Neural progenitor cell (in vitro differentiated cells): ENCODE measurements at regions not wholly inside any gene's neighbourhood (a gene's known extent, or its start where the extent isn't known, plus 50 kb on each side); places are given as distances from the start of the nearest gene placed in this dataset.
A peak's percentile ranks its signal among the peaks of the same experiment; 100 is the strongest.

ENCODE experiments used
- DNase-seq: peaks from one replicate; pipeline ENCODE4 v3.0.0-alpha.2; 2016; ENCODE audit warnings: low spot score
- H2AFZ ChIP-seq: fragments of 200-600 bp; sonication (generic); replicated peaks from 2 replicates; pipeline ENCODE4 v1.6.1; 2016; ENCODE audit warnings: antibody characterized with exemption
- H3F3A ChIP-seq: fragments of 200-600 bp; sonication (generic); 2 replicates; pipeline ENCODE4 v1.6.1; 2016; ENCODE audit warnings: antibody characterized with exemption, low read depth
- H3K27ac ChIP-seq: fragments of 200-600 bp; sonication (generic); 2 replicates; pipeline ENCODE4 v1.5.1; 2016; ENCODE audit warnings: mild to moderate bottlenecking
- H3K27me3 ChIP-seq: fragments of 200-600 bp; sonication (generic); 2 replicates; pipeline ENCODE4 v1.6.1; 2016; ENCODE audit warnings: mild to moderate bottlenecking, moderate library complexity
- H3K36me3 ChIP-seq: fragments of 200-600 bp; sonication (generic); 2 replicates; pipeline ENCODE4 v1.5.1; 2016
- H3K4me1 ChIP-seq: fragments of 200-600 bp; sonication (generic); 2 replicates; pipeline ENCODE4 v1.6.1; 2016; ENCODE audit warnings: mixed run types
- H3K4me2 ChIP-seq: fragments of 200-600 bp; sonication (generic); 2 replicates; pipeline ENCODE4 v1.6.1; 2016
- H3K4me3 ChIP-seq: fragments of 200-600 bp; sonication (generic); 2 replicates; pipeline ENCODE4 v1.5.1; 2016
- H3K79me2 ChIP-seq: fragments of 200-600 bp; sonication (generic); 2 replicates; pipeline ENCODE4 v1.6.1; 2016; ENCODE audit warnings: low read depth
- H3K9ac ChIP-seq: fragments of 200-600 bp; sonication (generic); 2 replicates; pipeline ENCODE4 v1.6.1; 2016
- H3K9me3 ChIP-seq: fragments of 200-600 bp; sonication (generic); 2 replicates; pipeline ENCODE4 v1.5.1; 2016; ENCODE audit warnings: low read depth
- H4K20me1 ChIP-seq: fragments of 200-600 bp; sonication (generic); 2 replicates; pipeline ENCODE4 v1.6.1; 2016; ENCODE audit warnings: low read depth
- H3K27ac Mint-ChIP-seq: 3 replicates; pipeline ENCODE4 v1.8.0; 2021; ENCODE audit warnings: mixed read lengths
- H3K27me3 Mint-ChIP-seq: 2 replicates; pipeline ENCODE4 v1.8.0; 2022; ENCODE audit warnings: low read depth, mild to moderate bottlenecking, inconsistent platforms, moderate library complexity, mixed read lengths; ENCODE audit not compliant: insufficient read depth
- H3K36me3 Mint-ChIP-seq: 3 replicates; pipeline ENCODE4 v1.8.0; 2021; ENCODE audit warnings: mixed read lengths
- H3K4me1 Mint-ChIP-seq: 3 replicates; pipeline ENCODE4 v1.8.0; 2021; ENCODE audit warnings: mixed read lengths
- H3K4me3 Mint-ChIP-seq: 3 replicates; pipeline ENCODE4 v1.8.0; 2021; ENCODE audit warnings: mild to moderate bottlenecking, moderate library complexity, mixed read lengths
- H3K9me3 Mint-ChIP-seq: 3 replicates; pipeline ENCODE4 v1.8.0; 2020; ENCODE audit warnings: mixed read lengths
- CTCF ChIP-seq: fragments of 200-600 bp; sonication (generic); IDR thresholded peaks from 2 replicates; pipeline ENCODE4 v1.5.1; 2017; ENCODE audit warnings: antibody characterized with exemption, mild to moderate bottlenecking
- EZH2 ChIP-seq: fragments of 200-600 bp; sonication (generic); IDR thresholded peaks from 2 replicates; pipeline ENCODE4 v1.6.1; 2017; ENCODE audit warnings: antibody characterized with exemption, mild to moderate bottlenecking, moderate library complexity
- EZH2phosphoT487 ChIP-seq: fragments of 200-600 bp; sonication (generic); IDR thresholded peaks from 2 replicates; pipeline ENCODE4 v1.6.1; 2017; ENCODE audit warnings: antibody characterized with exemption

- H3K36me3 ChIP-seq: no peaks in the 10 kb centered on the region
- DNase-seq: peak; percentile 24
These were observed 436.5 kb downstream of the DHX35 start for GRCh38 chr20:39398656-39399055.

GRCh38 chr20:39397646-39398045 lies 435.5 kb downstream of the DHX35 start:
- Histone ChIP-seq H3K9ac (no peak overlapping the region), H3K36me3 (no peaks in the 10 kb centered on the region), H3K4me3 (no peak overlapping the region), H2AFZ (no peak overlapping the region), H3K9me3 (no peaks in the 10 kb centered on the region), H3K4me2 (no peak overlapping the region), H3K79me2 (no peaks in the 10 kb centered on the region), H3K27me3 (no peaks in the 10 kb centered on the region), H4K20me1 (no peaks in the 10 kb centered on the region), H3K27ac (no peak overlapping the region), H3F3A (peaks cover 10% of the 10 kb centered on the region), H3K4me1 (peaks cover 20% of the 10 kb centered on the region)
- H3K4me3 Mint-ChIP-seq: no peak overlapping the region
- H3K27ac Mint-ChIP-seq: no peak overlapping the region
- peaks cover 6% of the 10 kb centered on the region for H3K27me3 Mint-ChIP-seq
- peaks cover 12% of the 10 kb centered on the region for H3K4me1 Mint-ChIP-seq
- DNase-seq: no peak
- no peaks in the 10 kb centered on the region for H3K9me3 Mint-ChIP-seq
- TF ChIP-seq EZH2phosphoT487 (no peak), CTCF (no peak), EZH2 (no peak)
- no peaks in the 10 kb centered on the region for H3K36me3 Mint-ChIP-seq

More at GRCh38 chr20:39398656-39399055, 436.5 kb downstream of the DHX35 start:
- Histone ChIP-seq H4K20me1 (no peaks in the 10 kb centered on the region), H3K4me1 (peaks cover 20% of the 10 kb centered on the region), H2AFZ (no peak overlapping the region), H3K79me2 (no peaks in the 10 kb centered on the region), H3K27me3 (no peaks in the 10 kb centered on the region), H3K4me2 (no peak overlapping the region), H3F3A (peaks cover 10% of the 10 kb centered on the region), H3K27ac (no peak overlapping the region), H3K9ac (no peak overlapping the region), H3K4me3 (no peak overlapping the region), H3K9me3 (no peaks in the 10 kb centered on the region)
- TF ChIP-seq EZH2phosphoT487 (no peak), CTCF (peak; percentile 17)
- H3K4me3 Mint-ChIP-seq: no peak overlapping the region
- H3K27me3 Mint-ChIP-seq: peaks cover 6% of the 10 kb centered on the region
- H3K27ac Mint-ChIP-seq: no peak overlapping the region
- H3K4me1 Mint-ChIP-seq: peaks cover 12% of the 10 kb centered on the region
- H3K9me3 Mint-ChIP-seq: no peaks in the 10 kb centered on the region
- no peaks in the 10 kb centered on the region for H3K36me3 Mint-ChIP-seq

DNA sequence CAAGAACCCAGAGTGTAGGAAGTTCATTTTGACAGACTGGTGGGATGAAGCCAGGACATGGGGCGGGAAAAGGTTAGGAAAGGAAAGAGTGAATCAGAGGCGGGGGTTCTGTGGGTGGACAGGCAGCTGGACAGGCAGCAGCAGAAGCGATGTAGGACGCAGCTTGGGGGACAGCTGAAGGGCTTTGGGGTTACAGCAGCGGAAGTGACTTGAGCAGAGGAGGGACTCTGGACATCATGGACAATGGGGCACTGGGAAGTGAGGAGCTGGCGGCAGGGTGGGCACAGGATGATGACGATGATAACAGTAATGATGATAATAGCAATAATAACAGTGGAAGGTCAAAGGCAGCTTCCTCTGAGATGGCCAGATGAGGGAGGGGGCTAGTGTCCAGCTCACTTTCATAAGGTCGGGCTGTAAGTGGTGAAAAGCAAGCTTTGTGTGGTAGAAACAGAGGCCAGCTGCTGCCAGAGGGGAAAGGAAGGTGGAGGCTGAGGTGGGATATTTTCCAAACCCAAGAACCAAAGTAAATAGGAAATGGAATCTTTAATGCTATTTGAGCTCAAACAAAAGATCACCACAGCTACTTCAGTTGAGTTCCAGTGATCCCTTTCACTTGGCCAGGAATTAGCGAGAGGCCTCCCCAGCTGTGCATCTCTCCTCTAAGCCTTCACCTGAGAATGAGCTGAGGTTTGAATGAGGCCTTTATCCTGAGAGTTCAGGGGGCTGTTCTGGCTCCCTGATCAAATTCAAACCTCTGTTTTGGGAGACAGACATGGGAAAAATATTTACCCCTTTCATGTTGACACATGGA lies 433.5 kb downstream of the DHX35 start:
- DNase-seq: peak; percentile 70
- Histone ChIP-seq H3K4me1 (peaks cover 20% of the 10 kb centered on the region), H3F3A (peaks cover 10% of the 10 kb centered on the region), H3K79me2 (no peaks in the 10 kb centered on the region), H3K36me3 (no peaks in the 10 kb centered on the region), H3K27ac (no peak overlapping the region), H4K20me1 (no peaks in the 10 kb centered on the region), H3K4me3 (no peak overlapping the region), H2AFZ (no peak overlapping the region), H3K9ac (no peak overlapping the region), H3K4me2 (peak overlapping the region; percentile 69), H3K27me3 (no peaks in the 10 kb centered on the region), H3K9me3 (no peaks in the 10 kb centered on the region)
- Mint-ChIP-seq H3K9me3 (no peaks in the 10 kb centered on the region), H3K4me1 (peaks cover 12% of the 10 kb centered on the region), H3K4me3 (no peak overlapping the region), H3K36me3 (no peaks in the 10 kb centered on the region), H3K27ac (peak overlapping the region; percentile 1), H3K27me3 (peaks cover 6% of the 10 kb centered on the region)
- TF ChIP-seq CTCF (no peak), EZH2 (no peak)
